Endothelial cell of umbilical vein (primary cell): ENCODE measurements at regions not wholly inside any gene's neighbourhood (a gene's known extent, or its start where the extent isn't known, plus 50 kb on each side); places are given as distances from the start of the nearest gene placed in this dataset.

ENCODE experiments used
- BruUV-seq: library from RNA; stranded (reverse); fragments of 400-500 nt; replicated peaks from 2 replicates; lab custom pipeline; 2021; lab: Mats Ljungman, UMichigan
- CTCF ChIA-PET: fragments of 300-600, 350-600 bp; sonication (Branson Sonifier 250); formaldehyde crosslinking; loops from one replicate; lab custom pipeline; 2021; ENCODE audit warnings: antibody characterized with exemption, inconsistent platforms; lab: Charles Lee
- POLR2A ChIA-PET: fragments of 300-600, 350-600 bp; sonication (Branson Sonifier 250); formaldehyde crosslinking; loops from one replicate; lab custom pipeline; 2021; ENCODE audit warnings: antibody characterized with exemption, inconsistent platforms; lab: Charles Lee
- DNase-seq: peaks from one replicate; pipeline ENCODE4 v3.0.0-alpha.2; 2011; ENCODE audit warnings: low read depth, low spot score
- FAIRE-seq: peaks from 2 replicates; lab custom pipeline; 2011; peaks lifted over from hg19 to GRCh38; lab: Jason Lieb, UNC
- H2AFZ ChIP-seq: 2 replicates; pipeline ENCODE4 v1.6.0; 2012; ENCODE audit warnings: low read depth, low read length, control low read depth, inconsistent platforms
- H3K27ac ChIP-seq: 2 replicates; pipeline ENCODE4 v1.5.1; 2011; ENCODE audit warnings: low read depth, mild to moderate bottlenecking, control low read depth, low read length, moderate library complexity; ENCODE audit not compliant: insufficient read depth
- H3K27me3 ChIP-seq, 2 experiments: 2 replicates each; pipeline versions ENCODE4 v1.6.0 to v1.6.1; 2011; ENCODE audit warnings: low read length in 2 of 2, mixed read lengths in 1 of 2; ENCODE audit not compliant: control insufficient read depth in 2 of 2, insufficient read depth in 2 of 2
- H3K36me3 ChIP-seq, 2 experiments: 2 replicates in 1 of 2; 3 replicates in 1 of 2; pipeline ENCODE4 v1.5.1; 2011; ENCODE audit warnings: low read length in 2 of 2, mild to moderate bottlenecking in 1 of 2, moderate library complexity in 1 of 2; ENCODE audit not compliant: control insufficient read depth in 2 of 2, insufficient read depth in 2 of 2; ENCODE audit errors: extremely low read depth in 1 of 2
- H3K4me1 ChIP-seq: 3 replicates; pipeline ENCODE4 v1.5.1; 2011; ENCODE audit warnings: mild to moderate bottlenecking, low read length; ENCODE audit not compliant: control insufficient read depth, insufficient read depth; ENCODE audit errors: extremely low read depth
- H3K4me2 ChIP-seq: 2 replicates; pipeline ENCODE4 v1.6.1; 2011; ENCODE audit warnings: low read length, control low read depth, mixed read lengths; ENCODE audit not compliant: insufficient read depth
- H3K4me3 ChIP-seq, 3 experiments: fragments of 200-600 bp in 1 of 3; sonication (generic), shearing (Covaris generic) in 1 of 3; replicated peaks in 1 of 3; 2 replicates each; pipeline ENCODE4 v1.5.1; 2011 to 2016; ENCODE audit warnings: control low read depth in 3 of 3, low read length in 3 of 3, mild to moderate bottlenecking in 2 of 3, inconsistent platforms in 1 of 3, low read depth in 1 of 3, moderate library complexity in 1 of 3; ENCODE audit not compliant: insufficient read depth in 1 of 3
- H3K79me2 ChIP-seq: 2 replicates; pipeline ENCODE4 v1.6.0; 2012; ENCODE audit warnings: low read length, inconsistent platforms; ENCODE audit not compliant: control insufficient read depth, insufficient read depth
- H3K9ac ChIP-seq: replicated peaks from 2 replicates; pipeline ENCODE3; 2011; ENCODE audit warnings: low read length, control low read depth; ENCODE audit not compliant: insufficient read depth; ENCODE audit errors: extremely low read depth
- H3K9me1 ChIP-seq: replicated peaks from 3 replicates; pipeline ENCODE4 v1.6.0; 2011; ENCODE audit warnings: mild to moderate bottlenecking, low read length; ENCODE audit not compliant: control insufficient read depth, insufficient read depth; ENCODE audit errors: extremely low read depth
- H3K9me3 ChIP-seq: replicated peaks from 2 replicates; pipeline ENCODE4 v1.5.1; 2012; ENCODE audit warnings: low read length, inconsistent platforms; ENCODE audit not compliant: control insufficient read depth, insufficient read depth
- H4K20me1 ChIP-seq: replicated peaks from 2 replicates; pipeline ENCODE3; 2011; ENCODE audit warnings: mild to moderate bottlenecking, low read length; ENCODE audit not compliant: control insufficient read depth, insufficient read depth; ENCODE audit errors: extremely low read depth
- CTCF ChIP-seq, 2 donors: IDR thresholded peaks; 1 replicate in 1 of 2; 2 replicates in 1 of 2; pipeline ENCODE4 v1.5.1; 2011; ENCODE audit warnings: low read length in 2 of 2, mild to moderate bottlenecking in 2 of 2, moderate library complexity in 2 of 2, control low read depth in 1 of 2, inconsistent platforms in 1 of 2, low read depth in 1 of 2; ENCODE audit not compliant: insufficient read depth in 1 of 2; ENCODE audit errors: extremely low read depth in 1 of 2
- EZH2 ChIP-seq: IDR thresholded peaks from 2 replicates; pipeline ENCODE4 v1.6.1; 2012; ENCODE audit warnings: borderline replicate concordance, low read depth, mild to moderate bottlenecking, moderate library complexity, low read length, inconsistent platforms; ENCODE audit not compliant: severe bottlenecking
- FOS ChIP-seq: IDR thresholded peaks from 2 replicates; pipeline ENCODE4 v1.6.1; 2011; ENCODE audit warnings: mild to moderate bottlenecking, low read length, moderate library complexity, borderline replicate concordance; ENCODE audit not compliant: insufficient read depth
- GATA2 ChIP-seq: IDR thresholded peaks from 2 replicates; pipeline ENCODE4 v1.7.0; 2011; ENCODE audit warnings: low read depth, mild to moderate bottlenecking, moderate library complexity, mixed read lengths, low read length; ENCODE audit not compliant: insufficient read length, insufficient read depth
- JUN ChIP-seq: IDR thresholded peaks from 2 replicates; pipeline ENCODE4 v1.6.1; 2011; ENCODE audit warnings: borderline replicate concordance, low read depth; ENCODE audit not compliant: insufficient read length, insufficient read depth
- MAX ChIP-seq: IDR thresholded peaks from 2 replicates; pipeline ENCODE4 v1.6.1; 2011; ENCODE audit not compliant: insufficient read depth, insufficient read length
- MYC ChIP-seq: IDR thresholded peaks from one replicate; pipeline ENCODE4 v1.6.1; 2011; ENCODE audit warnings: mild to moderate bottlenecking, low read depth, low read length
- POLR2A ChIP-seq: IDR thresholded peaks from 2 replicates; pipeline ENCODE4 v1.6.1; 2012; ENCODE audit warnings: low read depth, mild to moderate bottlenecking, control low read depth, low read length
- POLR2AphosphoS5 ChIP-seq: IDR thresholded peaks from 2 replicates; pipeline ENCODE4 v1.6.1; 2012; ENCODE audit warnings: low read depth, mild to moderate bottlenecking, control low read depth, low read length, moderate library complexity; ENCODE audit not compliant: insufficient read depth
- dilution Hi-C: fragments of 300-500 bp; cut with MboI; formaldehyde crosslinking; loops from one replicate; pipeline ENCODE4 v1.15.0; 2019; ENCODE audit warnings: low sequenced_read_pairs; ENCODE audit not compliant: extremely low pct_ligation_motif_present
- intact Hi-C: fragments of 100-400 bp; cut with micrococcal nuclease; formaldehyde crosslinking; loops from one replicate; pipeline ENCODE4 v1.10.0; 2022

DNA sequence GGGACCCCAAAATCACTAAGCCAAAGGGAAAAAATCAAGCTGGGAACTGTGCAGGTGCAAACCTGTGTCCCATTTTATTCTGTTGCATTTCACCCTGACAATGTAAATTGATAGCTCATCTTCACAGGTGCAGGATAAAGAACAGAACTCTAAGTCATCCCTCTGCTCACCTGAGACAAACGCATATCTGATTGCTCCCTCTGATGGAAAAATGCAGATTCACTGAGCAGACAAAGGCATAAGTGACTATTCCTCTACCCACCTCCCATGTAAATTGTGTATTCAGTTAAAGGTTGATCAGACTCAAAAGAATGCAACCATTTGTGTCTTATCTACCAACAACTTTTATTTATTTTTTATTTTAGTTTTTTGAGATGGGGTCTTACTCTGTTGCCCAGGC, 644.2 kb downstream of the PTPRU start:
- ChIA-PET CTCF (no interaction called here), POLR2A (no interaction called here)
- no peak for FAIRE-seq

DNA sequence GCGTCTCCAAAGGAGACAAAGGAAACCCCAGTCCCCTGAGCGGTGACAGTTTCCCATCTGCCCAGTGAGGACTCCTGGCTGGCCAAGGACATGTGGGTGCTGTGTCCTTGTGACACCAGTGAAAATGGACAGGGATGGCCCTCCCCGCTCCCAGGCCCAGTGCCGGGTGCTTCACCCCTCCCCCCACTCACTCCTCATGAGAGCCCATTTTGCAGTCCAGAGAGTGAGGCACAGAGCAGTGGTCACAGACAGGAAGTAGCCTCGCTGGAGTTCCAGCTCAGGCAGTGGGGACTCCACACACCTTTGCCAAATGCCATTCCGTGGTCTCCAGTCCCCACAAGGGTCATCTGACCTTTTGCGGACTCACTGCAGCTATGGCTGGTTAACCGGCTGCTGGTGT, 642.9 kb downstream of the PTPRU start:
- no peak overlapping the region for H3K4me2 ChIP-seq
- H3K79me2 ChIP-seq, result no peaks in the 10 kb centered on the region
- FAIRE-seq (no peak), DNase-seq (no peak)
- no peak overlapping the region for H3K27ac ChIP-seq
- intact Hi-C loops, result no loop called here
- no TSS peak for BruUV-seq
- no peaks in the 10 kb centered on the region for H3K27me3 ChIP-seq
- no peak overlapping the region for H2AFZ ChIP-seq
- no peak overlapping the region for H3K9ac ChIP-seq
- no peaks in the 10 kb centered on the region for H3K9me1 ChIP-seq
- CTCF ChIA-PET, result no interaction called here
- POLR2A ChIA-PET, result no interaction called here
- no peaks in the 10 kb centered on the region for H3K9me3 ChIP-seq
- H3K4me3 ChIP-seq, result no peak overlapping the region
- H3K36me3 ChIP-seq, result no peaks in the 10 kb centered on the region
- H3K4me1 ChIP-seq, result no peaks in the 10 kb centered on the region
- dilution Hi-C loops, result no loop called here
- TF ChIP-seq MYC (no peak), CTCF (IDR thresholded peaks at IDR 0.05; ENCODE audit: extremely low read depth in 1 of 2, insufficient read depth in 1 of 2, low read depth in 1 of 2, low read length in 2 of 2) (no peak), EZH2 (no peak), MAX (no peak), POLR2A (no peak), FOS (no peak), GATA2 (no peak), JUN (no peak), POLR2AphosphoS5 (no peak)
- no peaks in the 10 kb centered on the region for H4K20me1 ChIP-seq

More for the DNA sequence above, 644.2 kb downstream of the PTPRU start:
- Histone ChIP-seq H3K27ac (no peak overlapping the region), H3K9me1 (no peaks in the 10 kb centered on the region), H3K79me2 (no peaks in the 10 kb centered on the region), H2AFZ (no peak overlapping the region), H4K20me1 (no peaks in the 10 kb centered on the region), H3K9me3 (no peaks in the 10 kb centered on the region), H3K9ac (no peak overlapping the region), H3K4me2 (no peak overlapping the region), H3K4me3 (no peak overlapping the region), H3K27me3 (no peaks in the 10 kb centered on the region), H3K36me3 (no peaks in the 10 kb centered on the region), H3K4me1 (no peaks in the 10 kb centered on the region)
- TF ChIP-seq MYC, result no peak
- no peak for TF ChIP-seq GATA2
- dilution Hi-C loops, result no loop called here
- intact Hi-C loops, result no loop called here
- DNase-seq, result no peak
- no TSS peak for BruUV-seq
